Activated T-cell treated with anti-CD3 and anti-CD28 coated beads, Interleukin-2, amount 50 U/mL, for 24 hours (primary cell): ENCODE measurements at regions not wholly inside any gene's neighbourhood (a gene's known extent, or its start where the extent isn't known, plus 50 kb on each side); places are given as distances from the start of the nearest gene placed in this dataset.
"Not testable (repeated sequence)": the region's sequence is repeated elsewhere in the genome, so short reads cannot be mapped to it uniquely, and the experiment has no call there.

Source experiments
- DNase-seq: peaks from one replicate; pipeline ENCODE4 v3.0.0-alpha.2; 2020
- H3K27ac Mint-ChIP-seq: 2 replicates; pipeline ENCODE4 v1.8.0; 2020; ENCODE audit warnings: mild to moderate bottlenecking, mixed read lengths
- H3K27me3 Mint-ChIP-seq: 2 replicates; pipeline ENCODE4 v1.8.0; 2020; ENCODE audit warnings: mixed read lengths
- H3K36me3 Mint-ChIP-seq: 2 replicates; pipeline ENCODE4 v1.8.0; 2020; ENCODE audit warnings: low read depth, mixed read lengths
- H3K4me1 Mint-ChIP-seq: 2 replicates; pipeline ENCODE4 v1.8.0; 2020; ENCODE audit warnings: low read depth, mixed read lengths
- H3K4me3 Mint-ChIP-seq: 2 replicates; pipeline ENCODE4 v1.8.0; 2020; ENCODE audit warnings: mild to moderate bottlenecking, moderate library complexity, mixed read lengths
- H3K9me3 Mint-ChIP-seq: 2 replicates; pipeline ENCODE4 v1.8.0; 2020; ENCODE audit warnings: mixed read lengths

- H3K4me1 Mint-ChIP-seq = no peaks in the 10 kb centered on the region
- H3K9me3 Mint-ChIP-seq = peaks cover 3% of the 10 kb centered on the region
- DNase-seq = no peak
- H3K27me3 Mint-ChIP-seq = peaks cover 13% of the 10 kb centered on the region
- no peaks in the 10 kb centered on the region for H3K36me3 Mint-ChIP-seq
- no peak overlapping the region for H3K4me3 Mint-ChIP-seq
- H3K27ac Mint-ChIP-seq = no peak overlapping the region
Measured at GRCh38 chr12:113712481-113712880, 240.8 kb upstream of the LHX5 start.

DNA sequence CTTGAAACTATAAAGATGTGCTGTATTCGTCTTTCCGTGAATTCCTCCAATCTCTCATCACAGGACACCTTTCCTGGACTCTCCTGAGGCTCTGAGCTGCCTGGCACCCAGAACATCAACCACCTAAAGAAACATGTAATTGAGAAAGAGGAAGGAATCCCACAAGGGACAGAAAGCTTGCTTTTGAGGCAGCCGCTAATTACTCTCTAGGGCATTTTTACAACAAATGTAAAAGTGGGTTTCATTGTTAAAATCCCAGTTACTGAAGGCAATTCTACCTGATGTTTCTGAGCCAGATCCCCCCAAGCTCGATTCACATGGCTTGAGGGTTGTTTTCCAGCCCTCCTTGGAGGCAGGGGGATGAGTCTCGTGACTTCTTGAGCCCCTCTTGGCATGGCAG is 238.5 kb upstream of the LHX5 start:
- no peak overlapping the region for H3K4me3 Mint-ChIP-seq
- H3K27me3 Mint-ChIP-seq = peaks cover 20% of the 10 kb centered on the region
- DNase-seq = no peak
- no peaks in the 10 kb centered on the region for H3K36me3 Mint-ChIP-seq
- no peaks in the 10 kb centered on the region for H3K4me1 Mint-ChIP-seq
- H3K9me3 Mint-ChIP-seq = peaks cover 3% of the 10 kb centered on the region
- H3K27ac Mint-ChIP-seq = no peak overlapping the region

GRCh38 chr12:113709456-113709855 is 237.8 kb upstream of the LHX5 start:
- Mint-ChIP-seq H3K4me3 (no peak overlapping the region), H3K4me1 (no peaks in the 10 kb centered on the region), H3K36me3 (no peaks in the 10 kb centered on the region), H3K27ac (no peak overlapping the region), H3K9me3 (peaks cover 3% of the 10 kb centered on the region), H3K27me3 (peaks cover 21% of the 10 kb centered on the region)
- no peak for DNase-seq

DNA sequence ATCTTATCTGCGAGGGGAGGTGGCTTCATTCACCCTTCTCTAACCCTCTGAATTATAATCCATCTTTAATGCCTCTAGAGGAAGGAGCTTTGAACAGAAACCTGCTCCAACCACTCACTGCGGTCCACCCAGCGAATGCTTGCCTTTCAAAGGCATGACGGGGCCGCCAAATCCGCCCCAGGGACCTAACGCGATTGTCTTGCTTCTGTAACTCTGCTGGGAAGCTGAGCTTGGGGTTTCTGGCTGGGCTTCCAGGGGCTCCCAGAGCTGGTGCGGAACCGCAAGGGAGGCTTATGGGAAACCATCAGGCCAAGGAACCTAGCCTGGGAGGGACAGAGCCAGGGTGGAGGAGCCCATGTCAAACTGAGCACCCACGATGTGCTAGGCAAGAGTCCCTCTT is 231.2 kb upstream of the LHX5 start:
- Mint-ChIP-seq H3K36me3 (no peaks in the 10 kb centered on the region), H3K4me1 (no peaks in the 10 kb centered on the region), H3K27me3 (peaks cover 17% of the 10 kb centered on the region), H3K27ac (no peak overlapping the region), H3K9me3 (peaks cover 2% of the 10 kb centered on the region), H3K4me3 (no peak overlapping the region)
- DNase-seq = no peak

- H3K9me3 Mint-ChIP-seq = peaks cover 2% of the 10 kb centered on the region
- H3K4me3 Mint-ChIP-seq = no peak overlapping the region
- H3K4me1 Mint-ChIP-seq = no peaks in the 10 kb centered on the region
- no peak overlapping the region for H3K27ac Mint-ChIP-seq
- peaks cover 22% of the 10 kb centered on the region for H3K27me3 Mint-ChIP-seq
- no peaks in the 10 kb centered on the region for H3K36me3 Mint-ChIP-seq
- no peak for DNase-seq
Measured at GRCh38 chr12:113702276-113702675, 230.6 kb upstream of the LHX5 start.

DNA sequence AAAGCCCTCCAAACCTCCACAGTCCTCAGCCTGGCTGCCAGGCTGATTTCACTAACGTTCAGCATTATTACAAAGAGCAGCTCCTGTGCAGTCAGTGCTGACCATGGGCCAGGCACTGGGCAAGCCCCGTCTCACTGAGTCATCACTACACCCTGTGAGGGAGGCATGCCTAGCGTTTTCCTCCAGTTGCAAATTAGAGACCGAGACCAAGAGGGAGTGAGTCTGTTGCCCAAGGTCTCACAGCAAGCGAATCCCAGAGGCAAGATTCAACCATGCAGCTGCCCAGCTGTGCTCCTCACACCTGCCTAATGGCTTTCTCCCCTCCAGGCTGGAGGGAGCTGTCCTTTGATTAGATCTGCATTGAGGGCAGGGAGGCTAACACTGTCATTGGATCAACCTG is 229.3 kb upstream of the LHX5 start:
- no peak for DNase-seq
- no peak overlapping the region for H3K4me3 Mint-ChIP-seq
- H3K4me1 Mint-ChIP-seq = no peaks in the 10 kb centered on the region
- peaks cover 26% of the 10 kb centered on the region for H3K27me3 Mint-ChIP-seq
- H3K27ac Mint-ChIP-seq = no peak overlapping the region
- H3K9me3 Mint-ChIP-seq = peaks cover 2% of the 10 kb centered on the region
- H3K36me3 Mint-ChIP-seq = no peaks in the 10 kb centered on the region

DNA sequence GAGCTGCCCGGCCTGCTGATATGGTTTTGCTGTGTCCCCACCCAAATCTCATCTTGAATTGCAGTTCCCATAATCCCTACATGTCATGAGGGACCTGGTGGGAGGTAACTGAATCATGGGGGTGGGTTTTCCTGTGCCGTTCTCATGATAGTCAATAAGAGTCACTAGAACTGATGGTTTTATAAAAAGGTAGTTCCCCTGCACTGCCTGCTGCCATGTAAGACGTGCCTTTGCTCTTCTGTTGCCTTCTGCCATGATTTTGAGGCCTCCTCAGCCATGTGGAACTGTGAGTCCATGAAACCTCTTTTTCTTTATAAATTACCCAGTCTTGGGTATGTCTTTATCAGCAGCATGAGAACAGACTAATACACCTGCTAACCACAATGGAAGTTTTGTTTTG is 228.3 kb upstream of the LHX5 start:
- DNase-seq, H3K27ac Mint-ChIP-seq, H3K36me3 Mint-ChIP-seq, H3K4me1 Mint-ChIP-seq, H3K9me3 Mint-ChIP-seq, H3K4me3 Mint-ChIP-seq: not testable (repeated sequence)
- peaks cover 19% of the 10 kb centered on the region for H3K27me3 Mint-ChIP-seq

- H3K9me3 Mint-ChIP-seq = peaks cover 2% of the 10 kb centered on the region
- peaks cover 22% of the 10 kb centered on the region for H3K27me3 Mint-ChIP-seq
Measured at GRCh38 chr12:113698510-113698858, 226.8 kb upstream of the LHX5 start.

DNA sequence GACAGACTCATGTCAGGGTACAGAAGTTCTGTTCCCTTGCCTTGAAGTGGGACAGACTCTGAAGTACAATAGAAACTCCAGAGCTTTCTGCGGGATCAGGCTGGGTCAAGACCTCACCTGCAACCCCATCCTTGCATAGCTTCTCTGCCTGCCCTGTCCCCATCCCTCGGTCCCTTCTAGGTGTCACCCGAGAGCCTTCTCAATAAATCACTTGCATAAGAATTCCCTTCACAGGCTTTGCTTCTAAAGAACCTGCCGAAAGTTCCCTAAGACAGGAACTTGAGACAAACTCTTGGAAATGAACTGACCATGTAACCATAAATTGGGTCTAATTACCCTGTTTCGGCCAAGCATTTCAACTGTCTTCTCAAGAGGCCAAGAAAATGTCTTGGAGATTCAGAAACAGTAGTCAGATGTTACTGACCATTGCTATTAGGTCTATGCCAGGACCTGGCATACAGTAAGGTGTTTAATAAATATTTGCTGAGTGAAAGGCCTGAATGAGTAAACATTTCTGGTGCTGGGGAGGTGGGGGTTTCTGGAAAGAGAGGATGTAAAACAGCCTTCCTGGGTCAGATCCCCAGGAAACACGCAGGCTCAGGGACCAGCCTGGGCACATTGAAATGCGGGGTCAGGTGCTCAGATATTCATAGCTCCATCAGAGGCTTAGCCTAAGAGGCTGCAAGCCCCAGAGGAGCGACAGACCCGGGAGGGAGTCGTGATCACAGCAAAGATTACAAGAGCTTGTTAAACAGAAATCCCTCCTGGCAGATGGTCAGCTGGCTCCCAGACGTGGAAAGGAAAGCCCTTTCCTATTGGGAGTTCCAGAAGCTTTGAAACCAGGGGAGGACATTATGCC is 226.2 kb upstream of the LHX5 start:
- Mint-ChIP-seq H3K9me3 (peaks cover 2% of the 10 kb centered on the region), H3K4me3 (no peak overlapping the region), H3K27me3 (peaks cover 22% of the 10 kb centered on the region), H3K27ac (no peak overlapping the region), H3K36me3 (no peaks in the 10 kb centered on the region), H3K4me1 (no peaks in the 10 kb centered on the region)
- DNase-seq = no peak

More at GRCh38 chr12:113698510-113698858, 226.8 kb upstream of the LHX5 start:
- DNase-seq = no peak
- no peak overlapping the region for H3K27ac Mint-ChIP-seq
- no peaks in the 10 kb centered on the region for H3K36me3 Mint-ChIP-seq
- H3K4me3 Mint-ChIP-seq = no peak overlapping the region
- no peaks in the 10 kb centered on the region for H3K4me1 Mint-ChIP-seq

- Mint-ChIP-seq H3K27me3 (peaks cover 19% of the 10 kb centered on the region), H3K36me3 (no peaks in the 10 kb centered on the region), H3K4me1 (no peaks in the 10 kb centered on the region), H3K9me3 (peaks cover 2% of the 10 kb centered on the region), H3K4me3 (no peak overlapping the region), H3K27ac (no peak overlapping the region)
- DNase-seq = no peak
Measured at GRCh38 chr12:113697104-113697503, 225.4 kb upstream of the LHX5 start.

DNA sequence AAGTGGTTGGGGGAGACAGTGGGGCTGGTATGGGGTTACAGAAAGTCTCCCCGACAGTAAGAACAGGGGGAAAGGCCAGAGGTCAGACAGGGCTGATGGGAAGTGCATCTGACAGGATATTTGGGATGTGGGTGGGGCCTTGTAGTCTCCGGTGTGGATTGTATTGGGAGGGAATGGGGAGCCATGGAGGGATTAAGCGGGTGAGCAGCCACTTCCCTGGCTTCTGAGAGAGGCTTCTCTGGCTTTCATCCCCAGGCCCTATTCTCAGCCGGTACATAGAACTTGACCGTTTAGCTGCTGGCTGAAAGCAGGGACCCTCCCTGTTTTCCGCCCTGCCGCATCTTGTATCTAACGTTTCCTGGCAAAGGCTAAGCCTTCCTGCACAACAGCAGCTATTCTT is 222.0 kb upstream of the LHX5 start:
- H3K27ac Mint-ChIP-seq = no peak overlapping the region
- H3K9me3 Mint-ChIP-seq = no peaks in the 10 kb centered on the region

GRCh38 chr12:113689047-113689610 is 217.5 kb upstream of the LHX5 start:
- Mint-ChIP-seq H3K9me3 (no peaks in the 10 kb centered on the region), H3K27ac (no peak overlapping the region), H3K36me3 (no peaks in the 10 kb centered on the region), H3K27me3 (peaks cover 7% of the 10 kb centered on the region), H3K4me1 (no peaks in the 10 kb centered on the region), H3K4me3 (no peak overlapping the region)
- no peak for DNase-seq

More for the DNA sequence above, 222.0 kb upstream of the LHX5 start:
- DNase-seq = no peak
- H3K4me3 Mint-ChIP-seq = no peak overlapping the region
- H3K36me3 Mint-ChIP-seq = no peaks in the 10 kb centered on the region
- no peaks in the 10 kb centered on the region for H3K4me1 Mint-ChIP-seq
- peaks cover 19% of the 10 kb centered on the region for H3K27me3 Mint-ChIP-seq

- H3K4me1 Mint-ChIP-seq = no peaks in the 10 kb centered on the region
- H3K4me3 Mint-ChIP-seq = no peak overlapping the region
- DNase-seq = no peak
- no peaks in the 10 kb centered on the region for H3K36me3 Mint-ChIP-seq
- no peak overlapping the region for H3K27ac Mint-ChIP-seq
- no peaks in the 10 kb centered on the region for H3K9me3 Mint-ChIP-seq
- peaks cover 7% of the 10 kb centered on the region for H3K27me3 Mint-ChIP-seq
Measured at GRCh38 chr12:113688313-113688712, 216.6 kb upstream of the LHX5 start.

DNA sequence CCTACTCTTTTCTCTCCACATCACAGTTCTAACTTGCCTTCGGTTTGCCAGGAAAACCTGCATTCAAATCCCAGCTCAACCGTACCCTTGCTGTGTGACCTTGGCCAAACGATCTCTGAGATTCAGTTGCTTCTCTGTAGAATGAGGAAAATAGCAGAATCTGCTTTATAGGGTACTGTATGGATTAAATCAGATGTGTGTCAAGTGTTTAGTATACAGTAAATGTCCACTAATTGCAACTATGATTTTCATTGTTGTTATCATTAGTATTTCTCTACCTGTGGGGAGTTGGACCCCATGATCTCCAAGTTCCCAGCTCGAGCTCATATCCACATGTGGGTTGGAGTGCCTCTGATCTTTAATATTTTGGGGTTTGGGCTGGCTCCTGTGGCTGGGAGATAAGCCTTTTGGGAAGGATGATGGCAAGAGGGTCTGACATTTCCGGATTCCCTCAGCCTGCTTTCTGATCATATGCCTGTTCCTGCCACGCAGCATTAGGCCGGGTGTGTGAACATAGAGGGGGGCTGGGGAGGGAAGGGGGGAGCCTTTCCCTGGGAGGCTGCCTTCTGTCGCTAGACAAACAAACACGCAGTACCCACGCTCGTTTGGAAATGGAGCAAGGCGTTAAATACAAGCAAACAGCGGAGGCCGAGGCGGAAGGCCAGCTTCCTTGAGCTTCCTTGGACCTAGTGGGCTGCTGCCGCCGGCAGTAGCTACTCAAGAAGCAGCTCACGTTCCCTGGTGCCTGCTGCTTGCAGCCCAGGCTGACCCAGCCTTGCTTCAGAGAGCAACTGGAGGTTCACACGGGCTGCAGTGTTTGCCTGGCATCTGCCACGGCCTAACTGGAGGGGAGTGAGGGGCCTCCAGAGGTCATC is 213.5 kb upstream of the LHX5 start:
- Mint-ChIP-seq H3K36me3 (no peaks in the 10 kb centered on the region), H3K4me3 (no peak overlapping the region), H3K9me3 (no peaks in the 10 kb centered on the region), H3K27ac (no peak overlapping the region), H3K4me1 (no peaks in the 10 kb centered on the region), H3K27me3 (peaks cover 7% of the 10 kb centered on the region)
- DNase-seq = no peak
